H1 (cell line): ENCODE measurements at regions not wholly inside any gene's neighbourhood (a gene's known extent, or its start where the extent isn't known, plus 50 kb on each side); places are given as distances from the start of the nearest gene placed in this dataset.

ENCODE experiments used
- ASH2L ChIP-seq: fragments of 200-600, 300-600 bp; sonication (generic); IDR thresholded peaks from one replicate; pipeline ENCODE4 v1.7.1; 2017; ENCODE audit warnings: low read length
- BRCA1 ChIP-seq: IDR thresholded peaks from 2 replicates; pipeline ENCODE4 v1.6.1; 2012; ENCODE audit warnings: low read depth, low read length, improper control_type of control experiment
- CTBP2 ChIP-seq: IDR thresholded peaks from 2 replicates; pipeline ENCODE4 v1.7.0; 2011; ENCODE audit warnings: borderline replicate concordance, mild to moderate bottlenecking, moderate library complexity, mixed read lengths, low read length; ENCODE audit not compliant: insufficient read depth, insufficient read length
- KDM5A ChIP-seq: fragments of 200-600 bp; IDR thresholded peaks from 2 replicates; pipeline ENCODE4 v1.7.1; 2012; ENCODE audit warnings: mild to moderate bottlenecking, low read length, inconsistent platforms, mixed read lengths
- RAD21 ChIP-seq, 2 experiments: IDR thresholded peaks in 1 of 2; conservative IDR thresholded peaks in 1 of 2; 2 replicates each; pipeline ENCODE4 v1.6.1; 2011; ENCODE audit warnings: low read depth in 2 of 2, low read length in 2 of 2, improper control_type of control experiment in 1 of 2, inconsistent platforms in 1 of 2, mild to moderate bottlenecking in 1 of 2, moderate library complexity in 1 of 2
- TAF7 ChIP-seq: optimal IDR thresholded peaks from 2 replicates; pipeline ENCODE3; 2011; ENCODE audit warnings: low read depth, mild to moderate bottlenecking, inconsistent platforms, low read length, moderate library complexity, borderline replicate concordance
- TEAD4 ChIP-seq: IDR thresholded peaks from 2 replicates; pipeline ENCODE4 v1.6.1; 2012; ENCODE audit warnings: low read depth, low read length, inconsistent platforms, mixed read lengths

DNA sequence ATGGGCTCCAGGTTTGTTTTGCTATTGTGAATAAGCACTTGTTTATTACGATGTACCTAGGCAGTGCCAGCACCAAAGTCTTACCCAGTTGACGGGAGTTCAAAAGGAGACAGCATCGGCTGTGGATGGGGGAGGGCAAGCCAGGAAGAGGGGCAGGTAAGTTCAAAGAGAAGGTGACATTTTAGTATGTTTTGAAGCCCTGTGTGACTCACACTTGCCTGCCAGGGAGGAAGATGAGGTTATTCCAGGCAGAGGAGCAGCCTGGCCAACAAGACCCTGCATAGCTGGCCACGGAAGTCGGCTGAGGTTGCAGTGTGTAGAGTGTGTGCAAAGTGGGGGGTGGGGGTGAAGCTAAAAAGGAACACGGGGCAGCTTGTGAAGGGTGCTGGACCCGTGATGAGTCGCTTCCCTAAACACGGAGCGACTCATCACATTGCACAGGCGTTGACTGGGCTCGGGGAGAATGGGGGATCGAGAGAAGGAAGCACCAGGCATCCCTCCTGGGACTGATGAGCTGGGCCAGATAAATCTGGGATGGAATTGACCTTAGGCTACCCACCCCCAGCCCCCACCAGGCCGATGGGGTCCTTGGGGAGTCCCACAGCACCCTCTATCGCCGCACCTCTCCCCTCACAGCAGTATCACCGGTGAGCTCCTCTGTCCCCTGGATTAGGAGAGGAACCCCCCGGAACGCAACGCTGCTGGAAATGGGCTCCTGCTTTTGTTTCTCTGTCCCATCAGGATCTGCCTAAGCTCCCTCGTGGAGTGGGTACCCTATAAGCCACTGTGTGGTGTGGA lies 97.9 kb upstream of the IKZF1 start (continued):
- TF ChIP-seq RAD21 (IDR thresholded peaks at IDR 0.05 in 1 of 2, conservative IDR thresholded peaks at IDR 0.05 in 1 of 2; ENCODE audit: low read depth in 2 of 2, low read length in 2 of 2), result no peak
- no peak for TF ChIP-seq CTBP2
- no peak for TF ChIP-seq BRCA1
- TF ChIP-seq ASH2L, result no peak
- TF ChIP-seq TEAD4, result no peak
- TF ChIP-seq KDM5A, result no peak
- TF ChIP-seq TAF7, result no peak
